ENCODE measurements at regions not wholly inside any gene's neighbourhood (a gene's known extent, or its start where the extent isn't known, plus 50 kb on each side); places are given as distances from the start of the nearest gene placed in this dataset.

DNA sequence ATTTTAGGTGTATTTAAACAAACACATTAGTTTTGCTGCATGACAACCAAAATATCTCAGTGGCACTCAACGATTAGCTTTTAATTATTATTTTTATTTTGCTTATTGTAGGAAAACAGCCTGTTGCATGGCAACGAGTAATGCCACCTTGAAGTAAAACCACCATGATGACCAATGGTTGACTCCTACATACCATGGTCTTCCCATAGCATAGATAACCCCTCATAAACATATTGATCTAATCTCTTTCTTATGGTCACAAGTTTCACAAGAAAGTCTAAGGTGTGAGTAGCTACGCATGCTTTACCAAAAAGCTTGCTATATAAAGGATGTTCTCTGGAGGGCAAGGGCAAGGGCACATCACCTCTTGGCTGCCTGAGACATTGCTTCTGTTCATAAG lies 61.5 kb upstream of the PTBP2 start (continued):
- TF ChIP-seq SP1 (IDR thresholded peaks at IDR 0.05; ENCODE audit: low read depth, low read length) (no peak), ATF2 (IDR thresholded peaks at IDR 0.05; ENCODE audit: low read length) (no peak)

Measured in H1 (cell line).